Esophagus squamous epithelium (tissue), 5 donors: ENCODE measurements at regions not wholly inside any gene's neighbourhood (a gene's known extent, or its start where the extent isn't known, plus 50 kb on each side); places are given as distances from the start of the nearest gene placed in this dataset.

Source experiments
- DNase-seq: peaks from one replicate; lab custom pipeline; 2025; lab: John Stamatoyannopoulos, UW
- H3K27ac ChIP-seq, 4 donors: fragments of 200-600 bp; sonication (generic); one replicate each; pipeline ENCODE4 v1.5.1; 2016 to 2019; ENCODE audit warnings: mild to moderate bottlenecking in 1 of 4
- H3K27me3 ChIP-seq, 4 donors: fragments of 200-600 bp; sonication (generic); 1 replicate in 3 of 4; 2 replicates in 1 of 4; pipeline versions ENCODE4 v1.5.1 to v1.6.0; 2017 to 2021; ENCODE audit warnings: antibody characterized with exemption in 1 of 4
- H3K36me3 ChIP-seq, 3 donors: fragments of 200-600 bp; sonication (generic); one replicate each; pipeline ENCODE4 v1.5.1; 2016 to 2019
- H3K4me1 ChIP-seq, 3 donors: fragments of 200-600 bp; sonication (generic); one replicate each; pipeline ENCODE4 v1.5.1; 2017 to 2019
- H3K4me3 ChIP-seq, 4 donors: fragments of 200-600 bp; sonication (generic); 1 replicate in 3 of 4; 2 replicates in 1 of 4; pipeline ENCODE4 v1.5.1; 2016 to 2019; ENCODE audit warnings: mild to moderate bottlenecking in 2 of 4, moderate library complexity in 1 of 4
- H3K9me3 ChIP-seq, 3 donors: fragments of 200-600 bp; sonication (generic); one replicate each; pipeline ENCODE4 v1.5.1; 2016 to 2019
- POLR2A ChIP-seq, 4 donors: fragments of 450-650 bp; IDR thresholded peaks; one replicate each; pipeline ENCODE4 v1.6.1; 2017; ENCODE audit warnings: antibody characterized with exemption in 4 of 4, mild to moderate bottlenecking in 4 of 4, moderate library complexity in 3 of 4
- WGBS, 2 donors: methylation state at CpG; one replicate each; pipeline ENCODE4 v1.1.5; 2018; 5-methylcytosine and 5-hydroxymethylcytosine counted together
- intact Hi-C: fragments of 100-400 bp; cut with DNase I; formaldehyde crosslinking; loops from one replicate; pipeline ENCODE4 v1.15.0; 2022
- TF ChIP-seq, protein P1 (sequence below), 6 experiments: fragments of 450-650 bp in 4 of 6; fragments of 200-600 bp in 2 of 6; sonication (generic) in 2 of 6; IDR thresholded peaks; one replicate each; pipeline ENCODE4 v1.5.1; 2016 to 2019; ENCODE audit warnings: antibody characterized with exemption in 6 of 6, mild to moderate bottlenecking in 4 of 6, moderate library complexity in 4 of 6
- donor health status: DM: yes; HTN: yes; CAD: no.

DNA sequence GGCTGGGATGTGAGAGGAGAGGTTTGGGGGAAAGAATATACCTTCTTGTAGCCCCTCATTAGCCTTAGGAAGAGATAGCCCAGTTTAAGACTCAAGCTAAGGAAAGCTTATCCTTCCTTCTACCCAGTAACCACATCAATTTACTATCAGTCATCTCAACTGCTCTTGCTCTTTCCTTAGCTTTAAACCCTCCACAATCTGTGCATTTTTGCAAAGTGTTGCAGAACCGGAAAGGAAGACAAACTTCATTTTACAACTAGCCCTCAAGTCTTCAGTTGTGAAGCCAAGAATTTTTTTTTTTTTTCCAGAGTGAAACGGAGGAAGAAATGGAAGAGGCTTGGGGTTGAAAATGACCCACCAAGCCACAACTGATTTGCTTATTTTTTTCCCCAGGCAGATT, 137.0 kb upstream of the LMO4 start:
- H3K4me1 ChIP-seq, result no peaks in the 10 kb centered on the region
- TF ChIP-seq, protein P1, sequence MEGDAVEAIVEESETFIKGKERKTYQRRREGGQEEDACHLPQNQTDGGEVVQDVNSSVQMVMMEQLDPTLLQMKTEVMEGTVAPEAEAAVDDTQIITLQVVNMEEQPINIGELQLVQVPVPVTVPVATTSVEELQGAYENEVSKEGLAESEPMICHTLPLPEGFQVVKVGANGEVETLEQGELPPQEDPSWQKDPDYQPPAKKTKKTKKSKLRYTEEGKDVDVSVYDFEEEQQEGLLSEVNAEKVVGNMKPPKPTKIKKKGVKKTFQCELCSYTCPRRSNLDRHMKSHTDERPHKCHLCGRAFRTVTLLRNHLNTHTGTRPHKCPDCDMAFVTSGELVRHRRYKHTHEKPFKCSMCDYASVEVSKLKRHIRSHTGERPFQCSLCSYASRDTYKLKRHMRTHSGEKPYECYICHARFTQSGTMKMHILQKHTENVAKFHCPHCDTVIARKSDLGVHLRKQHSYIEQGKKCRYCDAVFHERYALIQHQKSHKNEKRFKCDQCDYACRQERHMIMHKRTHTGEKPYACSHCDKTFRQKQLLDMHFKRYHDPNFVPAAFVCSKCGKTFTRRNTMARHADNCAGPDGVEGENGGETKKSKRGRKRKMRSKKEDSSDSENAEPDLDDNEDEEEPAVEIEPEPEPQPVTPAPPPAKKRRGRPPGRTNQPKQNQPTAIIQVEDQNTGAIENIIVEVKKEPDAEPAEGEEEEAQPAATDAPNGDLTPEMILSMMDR (IDR thresholded peaks at IDR 0.05), result no peak
- TF ChIP-seq POLR2A (IDR thresholded peaks at IDR 0.05), result no peak
- 42 to 64% methylated on average over 2 of the region's 2 CpGs for WGBS, 2 donors
- H3K27me3 ChIP-seq, result no peaks in the 10 kb centered on the region
- DNase-seq, result no peak
- no peaks in the 10 kb centered on the region for H3K36me3 ChIP-seq
- no peak overlapping the region for H3K27ac ChIP-seq
- peaks cover 0 to 2% (median 0%) of the 10 kb centered on the region in 3 donors for H3K9me3 ChIP-seq
- intact Hi-C loops, result no loop called here
- H3K4me3 ChIP-seq, result no peak overlapping the region

DNA sequence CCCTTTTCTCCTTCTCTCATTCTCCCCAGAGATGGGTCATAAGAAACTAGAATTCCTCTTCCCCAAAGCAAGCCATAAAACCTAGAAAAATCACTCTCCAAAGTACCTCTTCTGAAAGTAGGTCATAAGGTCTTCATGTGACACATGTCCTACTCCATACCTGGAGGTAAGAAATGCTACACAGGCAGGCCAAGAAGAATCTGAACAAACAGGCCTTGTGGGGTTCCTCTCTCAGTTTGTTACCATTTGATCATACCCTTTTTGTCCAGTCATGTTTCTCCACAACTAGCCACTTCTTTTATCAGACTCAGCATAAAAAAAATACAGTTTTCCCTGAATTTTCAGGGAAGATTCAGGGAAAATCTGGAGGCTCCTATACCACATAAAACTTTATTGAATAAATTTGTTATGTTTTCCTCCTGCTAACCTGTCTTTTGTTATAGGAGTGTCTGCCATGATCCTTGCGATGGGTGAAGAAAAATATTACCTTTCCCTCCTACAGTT, 134.4 kb upstream of the LMO4 start:
- Histone ChIP-seq H3K27ac (no peak overlapping the region), H3K4me1 (no peaks in the 10 kb centered on the region), H3K9me3 (peaks cover 0 to 2% (median 0%) of the 10 kb centered on the region in 3 donors), H3K4me3 (no peak overlapping the region), H3K27me3 (no peaks in the 10 kb centered on the region), H3K36me3 (no peaks in the 10 kb centered on the region)
- TF ChIP-seq, protein P1 (IDR thresholded peaks at IDR 0.05), result no peak
- no peak for TF ChIP-seq POLR2A (IDR thresholded peaks at IDR 0.05)
- DNase-seq, result no peak
- intact Hi-C loops, result no loop called here
- WGBS, 2 donors, result 96 to 100% methylated on average over 1 of the region's 1 CpG

DNA sequence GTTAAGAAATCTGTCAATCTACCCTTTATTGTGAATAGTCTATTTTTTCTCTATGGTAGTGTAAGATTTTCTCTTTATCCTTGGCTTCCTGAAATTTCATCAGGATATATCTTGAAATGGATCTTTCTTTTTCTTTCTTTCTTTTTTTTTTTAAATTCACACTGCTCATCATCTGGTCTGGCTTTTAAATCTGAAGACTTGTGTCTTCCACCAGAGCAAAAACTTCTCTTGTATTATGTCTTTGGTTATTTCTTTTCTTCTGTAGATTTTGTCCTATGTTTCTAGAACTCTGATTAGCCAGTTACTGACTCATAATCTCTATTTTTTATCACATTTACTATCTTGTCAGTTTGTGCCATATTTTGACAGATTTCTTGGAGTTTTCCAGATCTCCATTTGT, 133.8 kb upstream of the LMO4 start:
- intact Hi-C loops, result no loop called here
- no peak overlapping the region for H3K27ac ChIP-seq
- DNase-seq, result no peak
- H3K36me3 ChIP-seq, result no peaks in the 10 kb centered on the region
- no peaks in the 10 kb centered on the region for H3K4me1 ChIP-seq
- no peaks in the 10 kb centered on the region for H3K27me3 ChIP-seq
- peaks cover 0 to 2% (median 0%) of the 10 kb centered on the region in 3 donors for H3K9me3 ChIP-seq
- no peak for TF ChIP-seq POLR2A (IDR thresholded peaks at IDR 0.05)
- TF ChIP-seq, protein P1 (IDR thresholded peaks at IDR 0.05), result no peak
- H3K4me3 ChIP-seq, result no peak overlapping the region

DNA sequence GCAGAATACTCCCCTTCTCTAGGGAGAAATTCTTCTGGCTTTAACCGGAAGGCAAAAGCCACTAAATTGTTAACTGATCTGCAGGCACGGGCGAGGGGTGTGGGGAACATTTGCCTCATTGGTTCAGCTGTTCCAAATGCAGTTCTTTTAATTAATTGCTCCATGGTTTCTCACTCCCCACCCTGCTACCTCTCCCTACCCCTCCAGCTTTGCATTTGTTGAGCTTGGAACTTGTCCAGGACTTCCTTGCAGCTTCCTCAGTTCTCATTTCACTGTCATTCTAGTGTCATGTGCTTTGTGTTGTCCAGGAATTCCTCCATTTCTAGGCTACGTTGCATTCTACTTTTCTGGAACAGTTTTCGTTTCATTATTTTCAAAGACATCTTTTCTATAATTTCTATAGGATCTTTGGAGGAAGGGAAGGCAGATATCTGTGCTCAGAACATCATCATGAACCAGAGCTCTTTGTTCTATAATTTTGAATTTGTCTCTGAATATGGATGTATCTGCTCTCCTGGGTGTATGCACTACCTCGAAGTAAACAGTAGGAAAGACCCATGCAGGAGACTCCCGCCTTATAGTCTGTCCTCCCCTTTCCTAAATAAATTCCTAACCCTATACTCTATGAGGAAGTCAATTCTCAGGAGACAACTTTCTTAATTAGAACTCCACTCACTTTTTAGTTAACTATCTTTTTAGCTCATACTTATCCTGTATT, 132.4 kb upstream of the LMO4 start:
- Histone ChIP-seq H3K27me3 (no peaks in the 10 kb centered on the region), H3K27ac (no peak overlapping the region), H3K4me1 (peaks cover 0 to 11% (median 0%) of the 10 kb centered on the region in 3 donors), H3K9me3 (peaks cover 0 to 2% (median 0%) of the 10 kb centered on the region in 3 donors), H3K4me3 (no peak overlapping the region), H3K36me3 (no peaks in the 10 kb centered on the region)
- DNase-seq, result no peak
- TF ChIP-seq POLR2A (IDR thresholded peaks at IDR 0.05), result no peak
- TF ChIP-seq, protein P1 (IDR thresholded peaks at IDR 0.05), result no peak
- intact Hi-C loops, result no loop called here
- WGBS, 2 donors, result 66 to 76% methylated on average over 7 of the region's 7 CpGs

DNA sequence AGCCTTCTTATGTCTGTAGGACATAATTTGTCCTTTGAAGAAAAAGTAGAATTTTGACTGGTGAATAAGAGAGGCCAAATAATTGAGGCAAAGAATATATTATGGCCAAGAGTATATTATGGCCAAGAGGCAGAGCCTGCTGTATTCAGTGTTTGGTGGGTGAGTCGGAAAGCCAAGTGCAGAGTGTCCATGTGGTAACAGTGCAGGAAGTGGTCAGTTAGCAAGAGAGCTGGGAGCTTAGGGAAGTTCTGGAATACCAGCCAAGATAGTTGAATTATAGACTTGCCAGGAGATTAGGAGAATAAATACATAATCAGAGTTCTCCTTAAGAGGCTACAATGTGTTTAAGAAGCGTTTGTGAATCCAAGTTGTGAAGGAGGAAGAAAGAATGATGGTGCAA, 131.5 kb upstream of the LMO4 start:
- Histone ChIP-seq H3K27ac (no peak overlapping the region), H3K4me1 (peaks cover 0 to 18% (median 0%) of the 10 kb centered on the region in 3 donors), H3K27me3 (no peaks in the 10 kb centered on the region), H3K36me3 (no peaks in the 10 kb centered on the region), H3K4me3 (no peak overlapping the region), H3K9me3 (peaks cover 0 to 2% (median 0%) of the 10 kb centered on the region in 3 donors)
- no peak for TF ChIP-seq POLR2A (IDR thresholded peaks at IDR 0.05)
- TF ChIP-seq, protein P1 (IDR thresholded peaks at IDR 0.05), result no peak
- DNase-seq, result no peak
- WGBS, 2 donors, result 44 to 70% methylated on average over 2 of the region's 2 CpGs
- intact Hi-C loops, result no loop called here
